ENCODE measurements at regions not wholly inside any gene's neighbourhood (a gene's known extent, or its start where the extent isn't known, plus 50 kb on each side); places are given as distances from the start of the nearest gene placed in this dataset.
"Not testable (repeated sequence)": the region's sequence is repeated elsewhere in the genome, so short reads cannot be mapped to it uniquely, and the experiment has no call there.

DNA sequence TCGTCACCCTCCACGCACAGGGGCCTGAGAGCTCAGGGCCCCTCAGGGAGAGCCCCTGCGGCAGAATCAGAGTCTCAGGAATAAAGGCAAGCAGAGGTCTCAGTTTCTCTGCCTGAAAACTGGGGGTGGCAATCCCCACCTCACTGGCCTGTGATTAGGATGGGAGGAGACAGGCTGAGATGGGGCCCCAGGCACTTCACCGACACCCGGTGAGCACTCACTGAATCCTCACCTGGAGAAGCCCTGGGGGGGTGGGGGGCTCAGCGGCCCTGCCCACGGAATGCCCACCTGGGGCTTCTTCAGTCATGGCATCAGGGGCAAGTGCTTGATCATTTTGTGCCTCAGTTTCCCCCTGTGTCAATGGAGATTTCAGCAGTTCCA lies 192.0 kb downstream of the LAT start:
- H3K4me3 ChIP-seq (ENCODE audit: low read length); H3K4me3 Mint-ChIP-seq; H3K27me3 Mint-ChIP-seq; ATAC-seq; intact Hi-C loops (cut with micrococcal nuclease); H3K36me3 ChIP-seq (ENCODE audit: control insufficient read depth in 2 of 3, insufficient read depth in 3 of 3, low read length in 3 of 3); H3K4me1 ChIP-seq (ENCODE audit: control insufficient read depth in 2 of 2, insufficient read depth in 2 of 2, low read length in 2 of 2); H3K27ac ChIP-seq (ENCODE audit: low read depth, low read length); H3K27me3 ChIP-seq (ENCODE audit: control insufficient read depth in 2 of 2, insufficient read depth in 2 of 2, low read length in 2 of 2); DNase-seq; H3K9me3 ChIP-seq (ENCODE audit: control insufficient read depth in 2 of 3, low read length in 3 of 3); POLR2A ChIA-PET; H3K27ac Mint-ChIP-seq: not testable (repeated sequence)
- Mint-ChIP-seq H3K9me3 (peaks cover 0 to 11% (median 0%) of the 10 kb centered on the region in 11 donors), H3K4me1 (peaks cover 0 to 11% (median 0%) of the 10 kb centered on the region in 7 donors), H3K36me3 (peaks cover 2 to 16% (median 6%) of the 10 kb centered on the region in 5 donors)
- CTCF ChIA-PET: interaction anchor here (0.6 kb wide), 1 partner anchor 898 kb away, joined by 3 read pairs; no protein-coding TSS in a partner anchor

DNA sequence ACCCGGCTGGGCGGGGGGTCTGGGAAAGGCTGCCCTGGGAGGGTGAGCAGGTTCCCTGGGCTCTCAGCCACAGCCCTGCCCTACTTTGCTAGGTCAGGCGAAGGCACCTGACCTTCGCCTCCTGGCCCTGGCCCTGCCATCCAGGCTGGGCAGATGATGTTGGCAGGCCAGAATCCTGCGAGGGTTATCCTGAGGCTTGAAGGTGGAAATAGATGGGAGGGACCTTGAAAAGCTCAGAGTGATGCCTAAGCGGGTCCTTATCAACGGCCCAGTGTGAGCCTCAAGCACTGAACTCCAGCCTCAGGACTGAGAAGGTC lies 191.3 kb downstream of the LAT start:
- H3K4me3 Mint-ChIP-seq; ATAC-seq; H3K27me3 ChIP-seq (ENCODE audit: control insufficient read depth in 2 of 2, insufficient read depth in 2 of 2, low read length in 2 of 2); H3K36me3 ChIP-seq (ENCODE audit: control insufficient read depth in 2 of 3, insufficient read depth in 3 of 3, low read length in 3 of 3); H3K27ac ChIP-seq (ENCODE audit: low read depth, low read length); CTCF ChIA-PET; H3K27ac Mint-ChIP-seq; H3K4me1 ChIP-seq (ENCODE audit: control insufficient read depth in 2 of 2, insufficient read depth in 2 of 2, low read length in 2 of 2); H3K9me3 ChIP-seq (ENCODE audit: control insufficient read depth in 2 of 3, low read length in 3 of 3); H3K4me3 ChIP-seq (ENCODE audit: low read length); H3K27me3 Mint-ChIP-seq; POLR2A ChIA-PET; DNase-seq; intact Hi-C loops (cut with micrococcal nuclease): not testable (repeated sequence)
- H3K9me3 Mint-ChIP-seq: peaks cover 0 to 14% (median 0%) of the 10 kb centered on the region in 11 donors
- peaks cover 0 to 12% (median 0%) of the 10 kb centered on the region in 7 donors for H3K4me1 Mint-ChIP-seq
- peaks cover 3 to 20% (median 9%) of the 10 kb centered on the region in 5 donors for H3K36me3 Mint-ChIP-seq

DNA sequence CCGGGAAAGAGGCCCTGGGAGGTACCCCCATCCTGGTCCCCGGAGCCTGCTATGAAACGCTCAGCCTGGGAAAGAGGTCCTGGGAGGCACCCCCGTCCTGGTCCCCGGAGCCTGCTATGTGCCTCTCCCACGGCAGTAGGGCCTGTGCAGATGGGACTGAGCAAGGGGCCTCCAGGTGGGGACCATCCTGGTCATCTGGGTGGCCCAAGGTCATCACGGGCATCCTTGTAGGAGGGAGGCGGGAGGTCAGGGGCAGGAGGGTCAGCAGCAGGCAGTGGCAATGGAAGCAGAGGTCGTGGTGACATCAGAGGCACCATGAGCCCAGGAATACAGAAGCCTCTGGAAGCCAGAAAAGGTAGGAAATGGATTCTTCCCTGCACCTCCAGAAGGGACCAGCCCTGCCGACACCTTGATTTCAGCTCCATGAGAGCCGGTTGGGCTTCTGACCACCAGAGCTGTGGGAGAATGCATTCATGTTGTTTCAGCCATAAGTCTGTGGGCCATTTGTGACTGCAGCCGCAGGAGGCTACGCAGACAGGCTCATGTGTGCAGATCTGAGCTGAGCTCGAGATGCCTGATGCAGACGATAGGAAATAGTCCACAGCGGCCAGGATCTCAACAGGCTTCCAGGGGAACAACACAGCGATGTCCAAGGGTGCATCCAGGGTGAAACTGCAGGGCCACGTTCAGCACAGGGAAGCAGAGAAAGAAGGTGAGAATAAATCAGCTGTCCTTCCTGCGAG lies 190.7 kb downstream of the LAT start:
- DNase-seq; H3K4me1 ChIP-seq (ENCODE audit: control insufficient read depth in 2 of 2, insufficient read depth in 2 of 2, low read length in 2 of 2); H3K4me3 ChIP-seq (ENCODE audit: low read length); POLR2A ChIA-PET; H3K4me3 Mint-ChIP-seq; H3K9me3 ChIP-seq (ENCODE audit: control insufficient read depth in 2 of 3, low read length in 3 of 3); ATAC-seq; H3K27me3 ChIP-seq (ENCODE audit: control insufficient read depth in 2 of 2, insufficient read depth in 2 of 2, low read length in 2 of 2); CTCF ChIA-PET; H3K27ac ChIP-seq (ENCODE audit: low read depth, low read length); H3K36me3 ChIP-seq (ENCODE audit: control insufficient read depth in 2 of 3, insufficient read depth in 3 of 3, low read length in 3 of 3); H3K27me3 Mint-ChIP-seq; intact Hi-C loops (cut with micrococcal nuclease): not testable (repeated sequence)
- Mint-ChIP-seq H3K27ac (peak overlapping the region in 2 of 9 donors; percentile 20 to 36), H3K36me3 (peaks cover 3 to 25% (median 9%) of the 10 kb centered on the region in 5 donors), H3K9me3 (peaks cover 0 to 14% (median 0%) of the 10 kb centered on the region in 11 donors), H3K4me1 (peaks cover 0 to 13% (median 0%) of the 10 kb centered on the region in 7 donors)

DNA sequence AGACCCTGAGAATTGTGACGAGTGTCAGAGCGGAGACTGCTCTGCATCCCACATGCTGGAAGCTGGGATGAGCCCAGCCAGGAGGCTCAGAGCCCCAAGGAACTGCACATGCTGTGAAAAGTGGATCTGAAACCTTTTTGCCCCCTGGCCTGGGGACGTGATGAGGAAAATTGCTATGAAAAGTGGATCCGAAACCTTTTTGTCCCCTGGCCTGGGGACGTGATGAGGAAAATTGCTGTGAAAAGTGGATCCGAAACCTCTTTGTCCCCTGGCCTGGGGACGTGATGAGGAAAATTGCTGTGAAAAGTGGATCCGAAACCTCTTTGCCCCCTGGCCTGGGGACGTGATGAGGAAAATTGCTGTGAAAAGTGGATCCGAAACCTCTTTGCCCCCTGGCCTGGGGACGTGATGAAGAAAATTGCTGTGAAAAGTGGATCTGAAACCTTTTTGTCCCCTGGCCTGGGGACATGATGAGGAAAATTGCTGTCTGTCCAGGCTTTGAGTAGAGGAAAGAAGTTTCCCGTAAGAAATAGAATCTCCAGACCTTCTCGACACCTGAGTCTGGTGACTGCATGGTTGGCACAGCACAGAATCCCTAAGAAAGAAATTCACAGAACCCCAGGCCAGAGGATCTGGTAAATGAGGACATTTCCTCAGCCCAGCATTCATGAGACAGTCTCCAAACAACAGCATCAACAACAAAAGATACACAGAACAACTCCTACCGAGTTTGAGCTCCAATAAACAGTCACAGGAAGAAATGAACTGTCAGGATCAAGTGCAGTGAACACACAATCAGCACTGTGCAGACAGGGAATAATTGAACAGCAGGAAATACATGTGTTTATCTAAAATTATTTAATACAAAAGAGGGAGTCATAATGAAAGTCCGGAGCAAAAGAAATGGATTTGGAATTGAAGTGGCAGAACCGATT lies 188.8 kb downstream of the LAT start:
- H3K4me1 ChIP-seq (ENCODE audit: control insufficient read depth in 2 of 2, insufficient read depth in 2 of 2, low read length in 2 of 2); H3K27ac ChIP-seq (ENCODE audit: low read depth, low read length); H3K36me3 ChIP-seq (ENCODE audit: control insufficient read depth in 2 of 3, insufficient read depth in 3 of 3, low read length in 3 of 3); CTCF ChIA-PET; intact Hi-C loops (cut with micrococcal nuclease); POLR2A ChIA-PET; H3K9me3 ChIP-seq (ENCODE audit: control insufficient read depth in 2 of 3, low read length in 3 of 3); DNase-seq; H3K4me3 Mint-ChIP-seq; ATAC-seq; H3K27me3 Mint-ChIP-seq; H3K27me3 ChIP-seq (ENCODE audit: control insufficient read depth in 2 of 2, insufficient read depth in 2 of 2, low read length in 2 of 2); H3K4me3 ChIP-seq (ENCODE audit: low read length): not testable (repeated sequence)
- Mint-ChIP-seq H3K27ac (peak overlapping the region in 4 of 9 donors; percentile 26 to 74 (median 46)), H3K36me3 (peaks cover 3 to 26% (median 9%) of the 10 kb centered on the region in 5 donors), H3K9me3 (peaks cover 0 to 14% (median 0%) of the 10 kb centered on the region in 11 donors), H3K4me1 (peaks cover 0 to 15% (median 0%) of the 10 kb centered on the region in 7 donors)

DNA sequence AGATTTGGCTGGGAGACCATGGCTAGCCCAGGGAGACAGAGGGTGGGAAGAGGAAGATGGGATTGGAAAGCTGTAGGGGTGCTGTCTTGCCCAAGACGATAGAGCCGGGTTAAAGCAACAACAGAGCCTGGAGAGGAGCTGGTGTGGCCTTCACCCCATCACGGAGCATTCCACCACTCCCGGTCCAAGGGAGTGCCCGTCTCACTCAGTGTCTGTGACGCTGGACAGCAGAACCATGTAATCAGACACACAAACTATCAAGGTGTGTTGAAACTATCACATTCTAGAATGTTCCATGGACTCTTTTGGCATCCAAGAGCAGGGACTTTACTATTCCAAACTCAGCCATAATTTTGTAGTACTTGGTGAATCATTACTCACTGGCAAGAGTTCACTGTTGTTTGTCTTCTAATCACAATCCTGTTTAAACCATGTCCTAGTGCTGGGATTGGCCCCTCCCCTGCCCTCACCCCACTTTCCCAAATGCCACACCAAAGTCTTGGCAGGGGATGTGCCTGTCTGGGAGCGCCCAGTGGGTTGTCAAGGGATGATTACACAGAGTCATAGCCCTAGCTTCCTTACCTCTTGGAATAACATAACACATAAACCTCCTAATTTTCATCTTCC lies 187.4 kb downstream of the LAT start:
- H3K9me3 ChIP-seq (ENCODE audit: control insufficient read depth in 2 of 3, low read length in 3 of 3); ATAC-seq; H3K4me3 ChIP-seq (ENCODE audit: low read length); H3K27me3 Mint-ChIP-seq; H3K27me3 ChIP-seq (ENCODE audit: control insufficient read depth in 2 of 2, insufficient read depth in 2 of 2, low read length in 2 of 2); H3K27ac ChIP-seq (ENCODE audit: low read depth, low read length); H3K4me3 Mint-ChIP-seq; H3K36me3 ChIP-seq (ENCODE audit: control insufficient read depth in 2 of 3, insufficient read depth in 3 of 3, low read length in 3 of 3); CTCF ChIA-PET; intact Hi-C loops (cut with micrococcal nuclease); POLR2A ChIA-PET; H3K4me1 ChIP-seq (ENCODE audit: control insufficient read depth in 2 of 2, insufficient read depth in 2 of 2, low read length in 2 of 2); DNase-seq: not testable (repeated sequence)
- H3K27ac Mint-ChIP-seq: peak overlapping the region in 2 of 9 donors; percentile 4 to 24
- peaks cover 0 to 15% (median 0%) of the 10 kb centered on the region in 7 donors for H3K4me1 Mint-ChIP-seq
- peaks cover 3 to 33% (median 9%) of the 10 kb centered on the region in 5 donors for H3K36me3 Mint-ChIP-seq
- peaks cover 0 to 14% (median 0%) of the 10 kb centered on the region in 11 donors for H3K9me3 Mint-ChIP-seq

DNA sequence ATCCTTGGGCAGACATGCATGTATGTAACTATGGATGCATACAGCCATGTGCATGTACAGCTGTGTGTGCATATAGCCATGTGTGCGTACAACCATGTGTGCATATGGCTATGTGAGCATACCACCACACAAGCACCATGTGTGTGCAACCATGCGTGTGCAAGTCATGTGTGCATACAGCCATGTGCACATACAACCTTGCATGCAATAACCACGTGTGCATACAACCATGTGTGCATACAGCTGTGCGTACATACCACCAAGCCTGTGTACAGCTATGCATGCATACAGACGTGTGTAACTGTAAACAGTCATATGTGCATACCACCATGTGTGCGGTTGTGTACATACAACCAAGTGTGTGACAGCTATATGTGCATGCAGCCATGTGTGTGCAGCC lies 186.4 kb downstream of the LAT start:
- H3K27me3 Mint-ChIP-seq; H3K27ac Mint-ChIP-seq; DNase-seq; H3K4me3 ChIP-seq (ENCODE audit: low read length); H3K27me3 ChIP-seq (ENCODE audit: control insufficient read depth in 2 of 2, insufficient read depth in 2 of 2, low read length in 2 of 2); H3K27ac ChIP-seq (ENCODE audit: low read depth, low read length); H3K36me3 ChIP-seq (ENCODE audit: control insufficient read depth in 2 of 3, insufficient read depth in 3 of 3, low read length in 3 of 3); ATAC-seq; CTCF ChIA-PET; POLR2A ChIA-PET; intact Hi-C loops (cut with micrococcal nuclease); H3K4me3 Mint-ChIP-seq; H3K4me1 ChIP-seq (ENCODE audit: control insufficient read depth in 2 of 2, insufficient read depth in 2 of 2, low read length in 2 of 2); H3K9me3 ChIP-seq (ENCODE audit: control insufficient read depth in 2 of 3, low read length in 3 of 3): not testable (repeated sequence)
- Mint-ChIP-seq H3K36me3 (peaks cover 3 to 33% (median 9%) of the 10 kb centered on the region in 5 donors), H3K4me1 (peaks cover 0 to 14% (median 0%) of the 10 kb centered on the region in 7 donors), H3K9me3 (peaks cover 0 to 14% (median 0%) of the 10 kb centered on the region in 11 donors)

Measured in naive thymus-derived CD4-positive, alpha-beta T cell (primary cell).